Right ventricle myocardium inferior (tissue), 1 donor: ENCODE measurements at regions not wholly inside any gene's neighbourhood (a gene's known extent, or its start where the extent isn't known, plus 50 kb on each side); places are given as distances from the start of the nearest gene placed in this dataset.
"Not testable (repeated sequence)": the region's sequence is repeated elsewhere in the genome, so short reads cannot be mapped to it uniquely, and the experiment has no call there.

Experiments used
- ATAC-seq: fragments of 200-7000 bp; cut with Tn5 transposase; one replicate; pipeline ENCODE4 v1.9.1; 2020; ENCODE audit warnings: mild to moderate bottlenecking, moderate library complexity
- DNase-seq: peaks from one replicate; pipeline ENCODE4 v3.0.0; 2021; ENCODE audit errors: missing footprints
- intact Hi-C: fragments of 100-400 bp; cut with DNase I; formaldehyde crosslinking; loops from one replicate; pipeline ENCODE4 v1.11.0; 2022
- donor health status: DM: no; HTN: yes; CAD: no; lungs with severe emphysema.

DNA sequence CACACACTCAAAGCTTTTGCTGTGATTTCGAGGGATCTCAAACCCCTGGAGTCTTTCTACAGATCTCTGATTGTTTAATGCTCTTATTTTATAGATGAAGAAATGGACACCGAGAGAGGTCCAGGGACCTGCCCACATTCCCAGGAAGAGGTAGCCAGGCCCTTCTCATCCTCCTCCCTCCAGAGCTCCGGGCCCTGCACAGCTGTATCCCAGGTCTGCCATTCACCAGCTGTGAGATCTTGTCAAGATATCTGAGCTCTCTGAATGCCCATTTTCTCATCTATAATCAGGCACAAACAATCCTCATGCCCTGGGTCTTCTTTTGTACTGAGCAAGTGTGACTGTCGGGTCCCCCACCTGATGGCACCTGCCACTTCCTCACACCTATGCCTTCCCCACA, 98.2 kb upstream of the ALX4 start:
- ATAC-seq (no peak), DNase-seq (no peak)
- intact Hi-C loops: loop anchor here (10.0 kb wide), 1 partner anchor 63 kb away; no protein-coding TSS in a partner anchor

- ATAC-seq (no peak), DNase-seq (no peak)
- intact Hi-C loops: loop anchor here (10.0 kb wide), 1 partner anchor 64 kb away; no protein-coding TSS in a partner anchor
These were observed 99.0 kb upstream of the ALX4 start for GRCh38 chr11:44408711-44409470.

- no peak for ATAC-seq
- no peak for DNase-seq
- intact Hi-C loops: loop anchor here (10.0 kb wide), 1 partner anchor 65 kb away; no protein-coding TSS in a partner anchor
These were observed 99.8 kb upstream of the ALX4 start for GRCh38 chr11:44409558-44410236.

DNA sequence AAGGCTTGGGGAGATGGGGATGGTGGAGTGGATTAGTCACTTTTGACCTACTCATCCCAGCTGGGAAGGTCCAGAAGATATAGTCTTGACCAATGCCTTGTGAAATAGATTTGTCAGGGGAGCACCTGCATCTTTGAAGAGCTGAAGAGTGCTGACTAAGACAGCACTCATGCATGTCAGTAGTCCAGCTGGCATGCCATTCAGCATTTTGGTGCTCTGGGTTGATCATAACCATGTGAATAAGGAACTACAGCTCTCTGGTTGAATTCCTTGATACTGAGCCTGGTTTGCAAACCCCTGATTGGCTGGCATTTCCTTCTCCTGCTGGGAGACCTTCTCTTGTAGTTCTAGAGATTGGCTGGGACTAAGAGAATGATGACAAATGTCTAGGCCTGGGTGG, 106.8 kb upstream of the ALX4 start:
- ATAC-seq: no peak
- intact Hi-C loops: no loop called here
- DNase-seq: no peak

- intact Hi-C loops: no loop called here
- ATAC-seq: no peak
- DNase-seq: no peak
These were observed 108.0 kb upstream of the ALX4 start for GRCh38 chr11:44417731-44418455.

- intact Hi-C loops: no loop called here
- DNase-seq: no peak
- ATAC-seq: no peak
These were observed 108.5 kb upstream of the ALX4 start for GRCh38 chr11:44418456-44418830.

DNA sequence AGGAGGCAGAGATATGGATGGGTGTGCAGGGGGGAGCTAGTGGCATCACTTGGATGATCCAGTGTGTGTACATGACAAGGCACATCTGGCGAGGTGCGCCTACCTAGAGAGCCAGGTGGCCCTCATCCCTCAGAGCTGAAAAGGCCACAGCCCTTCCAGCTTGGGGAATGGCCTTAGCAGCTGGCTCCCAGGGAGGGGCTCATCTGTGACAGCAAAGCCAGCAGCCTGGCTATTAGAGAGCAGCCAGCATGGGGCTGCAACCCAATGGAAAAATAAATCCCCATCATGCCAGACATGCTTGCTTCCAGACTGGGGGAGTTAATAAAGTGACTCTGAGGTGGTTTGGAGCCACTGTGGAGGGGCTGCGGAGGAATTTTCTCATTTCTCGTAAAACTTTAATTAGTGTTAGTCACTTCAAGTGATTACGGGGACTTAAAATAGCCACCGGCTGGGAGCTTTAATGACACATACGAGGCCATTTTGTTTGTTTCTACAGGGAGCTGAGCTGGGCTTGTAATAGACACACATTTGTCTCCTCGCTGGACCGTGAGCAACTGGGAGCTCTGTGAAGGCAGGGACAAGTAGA, 111.2 kb upstream of the ALX4 start:
- DNase-seq (no peak), ATAC-seq (no peak)
- intact Hi-C loops: no loop called here

DNA sequence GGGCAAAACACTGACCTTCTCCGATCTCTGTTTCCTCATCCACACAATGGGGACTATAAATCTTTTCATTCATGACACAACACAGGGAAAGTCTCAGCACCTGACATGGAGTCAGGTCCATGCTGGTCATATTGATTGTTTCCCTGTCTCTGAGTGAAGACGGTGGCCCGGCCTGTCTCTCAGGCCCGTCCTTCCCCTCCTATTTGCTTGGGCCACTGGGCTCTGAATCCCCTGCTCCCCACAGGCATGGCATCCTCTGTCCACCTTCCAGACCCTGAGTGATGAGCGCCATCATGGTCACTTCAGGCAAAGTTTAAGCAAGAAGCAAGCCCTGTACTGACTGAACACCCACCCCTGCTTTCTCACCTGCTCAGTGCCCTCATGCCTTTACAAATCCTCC, 113.3 kb upstream of the ALX4 start:
- ATAC-seq (no peak), DNase-seq (no peak)
- intact Hi-C loops: no loop called here

DNA sequence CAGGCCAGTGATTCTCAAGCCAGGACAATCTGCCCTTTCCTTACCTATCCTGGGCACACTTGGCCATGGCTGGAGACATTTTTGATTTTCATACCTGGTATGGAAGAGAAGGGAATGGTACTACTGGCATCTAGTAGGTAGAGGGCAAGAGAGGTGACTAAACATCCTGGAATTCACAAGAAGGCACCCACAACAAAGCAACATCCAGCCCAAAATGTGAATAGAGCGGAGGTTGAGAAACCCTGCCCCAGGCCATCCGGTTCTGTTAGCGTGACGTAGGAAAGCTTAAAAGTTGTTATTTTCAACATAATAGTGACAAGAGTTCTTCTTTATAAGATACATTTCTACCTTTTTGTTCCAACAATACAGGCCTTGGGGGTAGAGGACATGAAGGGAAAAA, 114.9 kb upstream of the ALX4 start:
- ATAC-seq (no peak), DNase-seq (no peak)
- intact Hi-C loops: no loop called here

GRCh38 chr11:44426119-44426518, 116.2 kb upstream of the ALX4 start:
- DNase-seq: no peak
- ATAC-seq: no peak
- intact Hi-C loops: no loop called here

- no peak for ATAC-seq
- intact Hi-C loops: no loop called here
- DNase-seq: no peak
These were observed 117.0 kb upstream of the ALX4 start for GRCh38 chr11:44426958-44427357.

DNA sequence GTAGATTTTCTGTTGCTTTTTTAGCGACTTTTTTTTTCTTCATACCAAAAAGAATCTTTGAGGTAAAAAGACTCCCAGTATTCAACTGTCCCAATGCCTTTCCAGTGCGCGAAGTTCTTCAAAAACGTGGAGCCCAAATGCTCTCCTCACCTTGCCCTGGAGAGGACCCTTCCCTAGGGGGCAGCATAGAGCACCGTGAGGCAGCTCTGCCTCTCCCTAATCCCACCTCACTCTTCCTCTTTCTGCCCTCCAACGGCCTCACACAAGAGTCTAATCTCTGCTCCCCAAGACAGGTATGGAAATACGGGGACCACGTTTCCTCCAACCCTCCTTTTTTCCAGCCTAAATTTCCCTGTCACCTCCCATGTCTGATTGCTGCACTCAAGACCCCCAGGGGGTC, 117.5 kb upstream of the ALX4 start:
- intact Hi-C loops: no loop called here
- ATAC-seq (no peak), DNase-seq (no peak)

GRCh38 chr11:44430140-44430539, 120.2 kb upstream of the ALX4 start:
- ATAC-seq (no peak), DNase-seq (no peak)
- intact Hi-C loops: no loop called here

DNA sequence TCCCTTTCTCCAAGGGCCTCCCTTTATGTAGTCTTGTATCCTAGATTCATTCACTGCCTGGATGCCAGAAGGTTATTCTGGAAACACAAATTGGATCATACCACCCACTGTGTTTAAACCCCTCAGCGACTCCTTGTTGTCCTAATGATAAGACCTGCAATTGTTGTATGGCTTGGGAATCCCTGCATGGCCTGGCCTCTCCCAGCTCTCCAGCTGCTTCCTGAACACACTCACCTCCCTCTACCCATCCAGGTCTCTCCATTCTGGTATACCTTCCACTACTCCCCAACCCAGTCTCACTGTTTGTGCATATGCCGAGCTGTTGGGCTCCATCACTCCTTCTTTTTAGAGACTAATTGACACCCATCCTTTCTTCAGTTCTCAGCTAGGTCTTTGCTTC, 124.3 kb upstream of the ALX4 start:
- DNase-seq: no peak
- intact Hi-C loops: no loop called here
- ATAC-seq: no peak

DNA sequence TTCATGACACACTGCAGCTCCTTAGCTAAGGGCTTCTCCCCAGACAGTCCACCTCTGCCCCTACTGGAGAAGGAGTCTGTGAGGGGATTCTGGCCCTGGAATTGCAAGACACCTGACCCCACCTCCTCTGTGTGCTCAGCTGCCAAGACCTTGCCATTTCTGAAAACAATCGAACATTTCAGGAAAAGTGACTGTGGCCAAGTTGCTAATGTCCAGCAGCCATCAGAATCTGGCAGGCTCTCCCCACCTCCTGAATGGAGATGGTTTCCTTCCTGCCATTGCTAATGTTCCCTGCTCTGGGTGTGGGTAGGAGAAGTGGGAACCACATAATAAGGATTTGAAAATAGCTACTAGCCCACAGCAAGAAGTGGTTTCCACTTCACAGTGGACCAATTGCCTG, 127.2 kb upstream of the ALX4 start:
- ATAC-seq: no peak
- intact Hi-C loops: no loop called here
- no peak for DNase-seq

GRCh38 chr11:44442893-44443673, 122.4 kb upstream of the CD82 start:
- intact Hi-C loops, DNase-seq, ATAC-seq: not testable (repeated sequence)

- no peak for ATAC-seq
- no peak for DNase-seq
- intact Hi-C loops: no loop called here
These were observed 121.4 kb upstream of the CD82 start for GRCh38 chr11:44443836-44444769.
